ENCODE measurements at regions not wholly inside any gene's neighbourhood (a gene's known extent, or its start where the extent isn't known, plus 50 kb on each side); places are given as distances from the start of the nearest gene placed in this dataset.
"Not testable (repeated sequence)": the region's sequence is repeated elsewhere in the genome, so short reads cannot be mapped to it uniquely, and the experiment has no call there.

- no peaks in the 10 kb centered on the region for H3K36me3 Mint-ChIP-seq
- no peak for TF ChIP-seq CTCF (IDR thresholded peaks at IDR 0.05)
- TF ChIP-seq EZH2phosphoT487 (IDR thresholded peaks at IDR 0.05) = no peak
- no peak for TF ChIP-seq EZH2 (IDR thresholded peaks at IDR 0.05)
- no peak overlapping the region for H3K27ac ChIP-seq
- no peak overlapping the region for H3K4me3 Mint-ChIP-seq
- no peaks in the 10 kb centered on the region for H3K9me3 Mint-ChIP-seq
- no peak overlapping the region for H3K4me3 ChIP-seq
- peak overlapping the region; percentile 82 for H3K27ac Mint-ChIP-seq
- H3K36me3 ChIP-seq = no peaks in the 10 kb centered on the region
- no peak overlapping the region for H2AFZ ChIP-seq (replicated peaks)
- H3K27me3 ChIP-seq = no peaks in the 10 kb centered on the region
- no peak overlapping the region for H3K9ac ChIP-seq
- H3F3A ChIP-seq (ENCODE audit: low read depth) = no peaks in the 10 kb centered on the region
- no peak overlapping the region for H3K4me2 ChIP-seq
- no peaks in the 10 kb centered on the region for H4K20me1 ChIP-seq (ENCODE audit: low read depth)
- no peaks in the 10 kb centered on the region for H3K27me3 Mint-ChIP-seq (ENCODE audit: insufficient read depth, low read depth)
- no peaks in the 10 kb centered on the region for H3K9me3 ChIP-seq (ENCODE audit: low read depth)
- peaks cover 11% of the 10 kb centered on the region for H3K4me1 ChIP-seq
- peaks cover 39% of the 10 kb centered on the region for H3K4me1 Mint-ChIP-seq
- H3K79me2 ChIP-seq (ENCODE audit: low read depth) = no peaks in the 10 kb centered on the region
- DNase-seq (ENCODE audit: low spot score) = peak; percentile 27
Measured at GRCh38 chr14:58919217-58919616, 269.2 kb upstream of the DAAM1 start.

GRCh38 chr14:58920230-58920629 lies 268.2 kb upstream of the DAAM1 start:
- Mint-ChIP-seq H3K27ac (peak overlapping the region; percentile 57), H3K27me3 (ENCODE audit: insufficient read depth, low read depth) (no peaks in the 10 kb centered on the region)

GRCh38 chr14:58922201-58922940 lies 266.1 kb upstream of the DAAM1 start:
- H3K9ac ChIP-seq; H3K36me3 ChIP-seq; H3K4me2 ChIP-seq; H3K27me3 Mint-ChIP-seq (ENCODE audit: insufficient read depth, low read depth); H3K9me3 Mint-ChIP-seq; H3K4me3 ChIP-seq; H3K27me3 ChIP-seq; H3K27ac Mint-ChIP-seq; H3K9me3 ChIP-seq (ENCODE audit: low read depth); H3K27ac ChIP-seq; H3K36me3 Mint-ChIP-seq; DNase-seq (ENCODE audit: low spot score); H3K4me1 ChIP-seq; H2AFZ ChIP-seq (replicated peaks); H3K4me3 Mint-ChIP-seq; H3F3A ChIP-seq (ENCODE audit: low read depth); H4K20me1 ChIP-seq (ENCODE audit: low read depth); H3K79me2 ChIP-seq (ENCODE audit: low read depth): not testable (repeated sequence)
- H3K4me1 Mint-ChIP-seq = peaks cover 24% of the 10 kb centered on the region

More at GRCh38 chr14:58920230-58920629, 268.2 kb upstream of the DAAM1 start:
- TF ChIP-seq EZH2 (IDR thresholded peaks at IDR 0.05) (no peak), CTCF (IDR thresholded peaks at IDR 0.05) (no peak), EZH2phosphoT487 (IDR thresholded peaks at IDR 0.05) (no peak)
- Mint-ChIP-seq H3K4me3 (peak overlapping the region; percentile 27), H3K4me1 (peaks cover 30% of the 10 kb centered on the region), H3K36me3 (no peaks in the 10 kb centered on the region), H3K9me3 (no peaks in the 10 kb centered on the region)
- Histone ChIP-seq H3F3A (ENCODE audit: low read depth) (no peaks in the 10 kb centered on the region), H3K9me3 (ENCODE audit: low read depth) (no peaks in the 10 kb centered on the region), H3K27ac (no peak overlapping the region), H3K36me3 (no peaks in the 10 kb centered on the region), H2AFZ (replicated peaks) (no peak overlapping the region), H3K4me3 (no peak overlapping the region), H3K9ac (no peak overlapping the region), H3K4me2 (no peak overlapping the region), H4K20me1 (ENCODE audit: low read depth) (no peaks in the 10 kb centered on the region), H3K27me3 (no peaks in the 10 kb centered on the region), H3K4me1 (peaks cover 8% of the 10 kb centered on the region), H3K79me2 (ENCODE audit: low read depth) (no peaks in the 10 kb centered on the region)
- no peak for DNase-seq (ENCODE audit: low spot score)

- peak; percentile 52 for DNase-seq (ENCODE audit: low spot score)
- no peaks in the 10 kb centered on the region for H3K27me3 ChIP-seq
- no peaks in the 10 kb centered on the region for H3K9me3 ChIP-seq (ENCODE audit: low read depth)
- TF ChIP-seq EZH2 (IDR thresholded peaks at IDR 0.05) (no peak), CTCF (IDR thresholded peaks at IDR 0.05) (no peak), EZH2phosphoT487 (IDR thresholded peaks at IDR 0.05) (no peak)
- no peaks in the 10 kb centered on the region for H3K79me2 ChIP-seq (ENCODE audit: low read depth)
- no peak overlapping the region for H3K27ac Mint-ChIP-seq
- no peak overlapping the region for H3K9ac ChIP-seq
- H3K4me2 ChIP-seq = no peak overlapping the region
- no peaks in the 10 kb centered on the region for H3K27me3 Mint-ChIP-seq (ENCODE audit: insufficient read depth, low read depth)
- peaks cover 18% of the 10 kb centered on the region for H3K4me1 Mint-ChIP-seq
- H3K36me3 Mint-ChIP-seq = no peaks in the 10 kb centered on the region
- peaks cover 8% of the 10 kb centered on the region for H3K4me1 ChIP-seq
- H4K20me1 ChIP-seq (ENCODE audit: low read depth) = no peaks in the 10 kb centered on the region
- no peak overlapping the region for H3K4me3 ChIP-seq
- H3K36me3 ChIP-seq = no peaks in the 10 kb centered on the region
- H3F3A ChIP-seq (ENCODE audit: low read depth) = no peaks in the 10 kb centered on the region
- H3K27ac ChIP-seq = no peak overlapping the region
- H2AFZ ChIP-seq (replicated peaks) = peak overlapping the region; percentile 86
- H3K4me3 Mint-ChIP-seq = no peak overlapping the region
- H3K9me3 Mint-ChIP-seq = no peaks in the 10 kb centered on the region
Measured at GRCh38 chr14:58923751-58924405, 264.6 kb upstream of the DAAM1 start.

Data from neural progenitor cell (in vitro differentiated cells).